A673 (cell line): ENCODE measurements at regions not wholly inside any gene's neighbourhood (a gene's known extent, or its start where the extent isn't known, plus 50 kb on each side); places are given as distances from the start of the nearest gene placed in this dataset.

Experiments
- BruUV-seq: library from RNA; stranded (reverse); fragments of 400-500 nt; replicated peaks from 2 replicates; lab custom pipeline; 2021; lab: Mats Ljungman, UMichigan
- CTCF ChIA-PET: fragments of 300-600 bp; sonication (Branson Sonifier 250); formaldehyde crosslinking; loops from one replicate; lab custom pipeline; 2022; ENCODE audit warnings: antibody characterized with exemption; lab: Charles Lee
- POLR2A ChIA-PET: fragments of 300-600 bp; sonication (Branson Sonifier 250); formaldehyde crosslinking; loops from one replicate; lab custom pipeline; 2022; ENCODE audit warnings: antibody characterized with exemption; ENCODE audit not compliant: low non-redundant PET; lab: Charles Lee
- DNase-seq: peaks from one replicate; pipeline ENCODE4 v3.0.0-alpha.2; 2015; ENCODE audit warnings: low spot score
- H3K27ac ChIP-seq: fragments of 200-600 bp; sonication (generic); 2 replicates; pipeline ENCODE4 v1.5.1; 2016; ENCODE audit warnings: mixed run types, low read depth, mild to moderate bottlenecking, mixed read lengths, antibody characterized with exemption, low read length; ENCODE audit not compliant: poor library complexity, severe bottlenecking
- H3K27me3 ChIP-seq: fragments of 200-600 bp; sonication (generic); replicated peaks from 2 replicates; pipeline ENCODE4 v1.6.1; 2017; ENCODE audit warnings: mixed run types, low read depth, mild to moderate bottlenecking, mixed read lengths, antibody characterized with exemption, low read length; ENCODE audit not compliant: insufficient read depth, poor library complexity
- H3K36me3 ChIP-seq: fragments of 200-600 bp; sonication (generic); 2 replicates; pipeline ENCODE4 v1.6.1; 2016; ENCODE audit warnings: mixed run types, mild to moderate bottlenecking, mixed read lengths, antibody characterized with exemption, low read length; ENCODE audit not compliant: insufficient read depth, poor library complexity, severe bottlenecking
- H3K4me1 ChIP-seq: fragments of 200-600 bp; sonication (generic); 2 replicates; pipeline ENCODE4 v1.6.1; 2017; ENCODE audit warnings: mixed run types, mild to moderate bottlenecking, mixed read lengths, antibody characterized with exemption, low read length; ENCODE audit not compliant: insufficient read depth, poor library complexity, severe bottlenecking
- H3K4me3 ChIP-seq: fragments of 200-600 bp; sonication (generic); 2 replicates; pipeline ENCODE4 v1.5.1; 2016; ENCODE audit warnings: low read depth, mixed run types, mild to moderate bottlenecking, mixed read lengths, low read length; ENCODE audit not compliant: poor library complexity, severe bottlenecking
- H3K9me3 ChIP-seq: fragments of 200-600 bp; sonication (generic); 2 replicates; pipeline ENCODE4 v1.6.1; 2016; ENCODE audit warnings: mixed run types, low read depth, mild to moderate bottlenecking, mixed read lengths, antibody characterized with exemption, low read length; ENCODE audit not compliant: poor library complexity, severe bottlenecking
- CTCF ChIP-seq: fragments of 300-800, 200-600 bp; sonication (generic); conservative IDR thresholded peaks from 2 replicates; pipeline ENCODE4 v1.5.1; 2017; ENCODE audit warnings: low read depth, mild to moderate bottlenecking, antibody characterized with exemption, low read length, moderate library complexity, mixed read lengths
- EZH2 ChIP-seq: fragments of 200-600 bp; sonication (generic); IDR thresholded peaks from 2 replicates; pipeline ENCODE4 v1.6.1; 2017; ENCODE audit warnings: borderline replicate concordance, low read depth, mild to moderate bottlenecking, mixed read lengths, antibody characterized with exemption, low read length; ENCODE audit not compliant: poor library complexity, severe bottlenecking
- intact Hi-C: fragments of 100-400 bp; cut with micrococcal nuclease; formaldehyde crosslinking; loops from one replicate; pipeline ENCODE4 v1.10.0; 2022; ENCODE audit not compliant: unreplicated experiment

- no peaks in the 10 kb centered on the region for H3K4me1 ChIP-seq
- intact Hi-C loops = no loop called here
- CTCF ChIA-PET = no interaction called here
- TF ChIP-seq CTCF = no peak
- no peak for TF ChIP-seq EZH2
- POLR2A ChIA-PET = no interaction called here
- no peak for DNase-seq
- no TSS peak for BruUV-seq
- H3K9me3 ChIP-seq = no peaks in the 10 kb centered on the region
- H3K27ac ChIP-seq = no peak overlapping the region
- no peaks in the 10 kb centered on the region for H3K36me3 ChIP-seq
- peaks cover 32% of the 10 kb centered on the region for H3K27me3 ChIP-seq
- no peak overlapping the region for H3K4me3 ChIP-seq
Observed at GRCh38 chr1:244118109-244118761, 67.2 kb downstream of the ZBTB18 start.

GRCh38 chr1:244128591-244129383, 77.7 kb downstream of the ZBTB18 start:
- CTCF ChIA-PET = no interaction called here
- no TSS peak for BruUV-seq
- POLR2A ChIA-PET = no interaction called here
- H3K9me3 ChIP-seq = no peaks in the 10 kb centered on the region
- no peak overlapping the region for H3K4me3 ChIP-seq
- no peak for TF ChIP-seq CTCF
- TF ChIP-seq EZH2 = no peak
- H3K4me1 ChIP-seq = no peaks in the 10 kb centered on the region
- H3K27me3 ChIP-seq = peaks cover 31% of the 10 kb centered on the region
- DNase-seq = no peak
- H3K36me3 ChIP-seq = no peaks in the 10 kb centered on the region
- intact Hi-C loops = no loop called here
- H3K27ac ChIP-seq = no peak overlapping the region

- CTCF ChIA-PET = no interaction called here
- Histone ChIP-seq H3K9me3 (no peaks in the 10 kb centered on the region), H3K4me3 (no peak overlapping the region), H3K36me3 (no peaks in the 10 kb centered on the region), H3K27me3 (no peaks in the 10 kb centered on the region), H3K4me1 (no peaks in the 10 kb centered on the region), H3K27ac (no peak overlapping the region)
- intact Hi-C loops = no loop called here
- no peak for TF ChIP-seq EZH2
- no peak for TF ChIP-seq CTCF
- no TSS peak for BruUV-seq
- POLR2A ChIA-PET = no interaction called here
- DNase-seq = no peak
Observed at GRCh38 chr1:244137276-244137675, 86.2 kb downstream of the ZBTB18 start.
